ENCODE measurements at regions not wholly inside any gene's neighbourhood (a gene's known extent, or its start where the extent isn't known, plus 50 kb on each side); places are given as distances from the start of the nearest gene placed in this dataset.
"Not testable (repeated sequence)": the region's sequence is repeated elsewhere in the genome, so short reads cannot be mapped to it uniquely, and the experiment has no call there.

DNA sequence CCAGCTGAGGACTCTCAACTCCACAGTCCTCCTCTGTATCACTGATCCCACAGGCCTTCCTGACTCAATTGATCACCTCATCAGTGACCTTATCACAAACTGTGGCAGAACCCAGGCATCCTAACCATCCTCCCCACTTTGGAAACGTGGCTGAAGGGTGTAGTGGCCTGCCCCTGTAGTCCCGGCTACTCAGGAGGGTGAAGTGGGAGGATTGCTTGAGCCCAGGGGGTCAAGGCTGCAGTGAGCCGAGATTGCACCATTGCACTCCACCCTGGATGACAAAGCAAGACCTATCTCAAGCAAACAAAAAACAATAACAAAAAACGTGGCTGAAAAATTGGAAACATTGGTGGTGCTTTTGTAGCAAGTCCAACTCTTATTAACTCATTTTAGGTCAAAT, 203.4 kb upstream of the ZNF217 start:
- Mint-ChIP-seq H3K27ac (no peak overlapping the region), H3K9me3 (no peaks in the 10 kb centered on the region), H3K27me3 (no peaks in the 10 kb centered on the region), H3K4me1 (no peaks in the 10 kb centered on the region), H3K36me3 (no peaks in the 10 kb centered on the region), H3K4me3 (no peak overlapping the region)
- no peak for ATAC-seq

DNA sequence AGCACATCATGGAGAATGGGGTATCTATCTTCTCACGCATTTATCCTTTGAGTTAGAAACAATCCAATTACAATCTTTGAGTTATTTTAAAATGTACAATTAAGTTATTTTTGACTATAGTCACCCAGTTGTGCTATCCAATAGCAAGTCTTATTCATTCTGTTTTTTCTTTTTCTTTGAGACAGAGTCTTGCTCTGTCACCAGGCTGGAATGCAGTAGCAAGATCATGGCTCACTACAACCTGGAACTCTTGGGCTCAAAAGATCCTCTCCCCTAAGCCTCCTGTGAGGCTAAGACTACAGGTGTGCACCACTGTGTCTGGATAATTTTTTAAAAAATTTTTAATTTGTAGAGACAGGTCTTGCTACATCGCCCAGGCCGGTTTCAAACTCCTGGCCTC, 201.5 kb upstream of the ZNF217 start:
- no peaks in the 10 kb centered on the region for H3K36me3 Mint-ChIP-seq
- H3K27me3 Mint-ChIP-seq: no peaks in the 10 kb centered on the region
- no peaks in the 10 kb centered on the region for H3K4me1 Mint-ChIP-seq
- no peaks in the 10 kb centered on the region for H3K9me3 Mint-ChIP-seq
- ATAC-seq: no peak
- H3K4me3 Mint-ChIP-seq: no peak overlapping the region
- no peak overlapping the region for H3K27ac Mint-ChIP-seq

DNA sequence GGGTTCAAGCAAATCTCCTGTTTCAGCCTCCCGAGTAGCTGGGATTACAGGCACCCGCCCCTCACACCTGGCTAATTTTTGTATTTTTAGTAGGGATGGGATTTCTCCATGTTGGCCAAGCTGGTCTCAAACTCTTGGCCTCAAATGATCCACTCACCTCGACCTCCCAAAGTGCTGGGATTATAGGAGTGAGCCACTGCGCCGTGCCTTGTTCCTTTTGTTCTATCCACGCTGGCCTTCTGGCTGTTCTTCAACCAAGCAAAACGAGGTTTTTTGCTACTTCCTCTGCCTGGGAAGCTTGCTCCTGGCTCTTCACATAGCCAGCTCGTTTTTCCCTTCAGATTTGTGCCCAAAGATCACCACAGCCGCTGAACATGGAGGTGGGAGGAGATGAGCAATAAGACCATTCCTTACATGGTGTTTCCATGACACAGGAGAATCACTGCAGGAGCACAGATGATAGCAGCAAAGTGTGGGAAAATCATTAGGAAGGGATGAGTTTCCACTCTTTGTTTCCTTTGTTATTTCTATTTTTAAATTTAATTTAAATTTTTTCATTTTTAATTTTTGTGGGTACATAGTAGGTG, 201.0 kb upstream of the ZNF217 start:
- Mint-ChIP-seq H3K27ac (no peak overlapping the region), H3K4me3 (no peak overlapping the region), H3K9me3 (no peaks in the 10 kb centered on the region), H3K36me3 (no peaks in the 10 kb centered on the region), H3K27me3 (no peaks in the 10 kb centered on the region), H3K4me1 (no peaks in the 10 kb centered on the region)
- no peak for ATAC-seq

DNA sequence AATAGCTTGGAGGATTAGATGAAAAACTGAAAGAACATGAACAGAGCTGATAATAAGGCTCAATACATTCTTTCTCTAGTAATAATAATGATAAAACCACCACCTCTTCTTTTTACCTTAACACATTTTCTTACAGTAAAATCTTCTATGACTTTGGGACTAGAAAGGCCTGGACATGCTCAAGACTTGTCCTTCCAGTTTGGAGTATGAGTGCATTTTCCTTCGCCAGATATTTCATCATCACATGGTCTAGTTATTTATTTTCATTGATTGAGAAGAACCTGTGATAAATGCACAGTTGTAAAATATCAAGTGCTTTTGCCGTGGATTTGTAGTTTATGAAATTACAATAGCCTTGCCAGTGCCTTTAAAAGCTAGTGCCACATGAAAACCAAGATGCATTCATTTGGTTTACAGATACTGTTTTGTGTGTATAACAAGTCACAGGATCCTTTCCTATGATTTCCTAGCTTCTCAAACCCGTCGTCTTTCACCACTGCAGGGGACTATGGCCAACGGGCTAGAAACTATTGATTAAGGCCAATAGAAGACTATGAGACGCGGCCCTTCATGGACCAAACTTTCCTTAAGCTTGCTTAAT, 200.2 kb upstream of the ZNF217 start:
- H3K9me3 Mint-ChIP-seq: no peaks in the 10 kb centered on the region
- no peaks in the 10 kb centered on the region for H3K36me3 Mint-ChIP-seq
- no peak for ATAC-seq
- H3K4me1 Mint-ChIP-seq: no peaks in the 10 kb centered on the region
- no peak overlapping the region for H3K4me3 Mint-ChIP-seq
- H3K27ac Mint-ChIP-seq: no peak overlapping the region
- no peaks in the 10 kb centered on the region for H3K27me3 Mint-ChIP-seq

DNA sequence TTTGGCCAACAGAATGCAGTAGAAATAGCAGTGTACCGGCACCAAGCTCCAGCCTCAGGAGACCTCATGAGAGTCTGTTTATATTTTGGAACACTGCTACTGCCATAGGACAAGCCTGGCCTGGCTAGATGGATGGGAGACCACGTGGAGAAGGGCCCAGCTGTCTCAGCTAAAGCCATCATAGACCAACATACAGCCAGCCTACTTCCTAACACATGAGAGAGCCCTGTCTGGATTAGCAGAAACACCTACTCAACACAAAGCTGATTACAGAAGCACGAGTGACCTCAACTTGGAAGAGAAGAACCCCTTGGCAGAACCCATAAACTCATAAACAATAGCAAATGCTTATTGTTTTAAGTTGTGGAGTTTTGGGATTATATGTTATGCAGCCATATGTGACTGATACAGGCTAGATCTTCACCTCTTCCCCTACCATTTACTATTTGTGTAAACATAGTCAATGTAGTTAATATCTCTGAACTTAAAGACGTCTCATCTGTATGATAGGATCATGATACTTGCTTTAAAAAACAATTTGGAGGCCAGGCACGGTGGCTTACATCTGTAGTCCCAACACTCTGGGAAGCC, 199.4 kb upstream of the ZNF217 start:
- no peaks in the 10 kb centered on the region for H3K4me1 Mint-ChIP-seq
- ATAC-seq: no peak
- H3K36me3 Mint-ChIP-seq: no peaks in the 10 kb centered on the region
- H3K27me3 Mint-ChIP-seq: no peaks in the 10 kb centered on the region
- no peak overlapping the region for H3K27ac Mint-ChIP-seq
- H3K9me3 Mint-ChIP-seq: no peaks in the 10 kb centered on the region
- H3K4me3 Mint-ChIP-seq: no peak overlapping the region

DNA sequence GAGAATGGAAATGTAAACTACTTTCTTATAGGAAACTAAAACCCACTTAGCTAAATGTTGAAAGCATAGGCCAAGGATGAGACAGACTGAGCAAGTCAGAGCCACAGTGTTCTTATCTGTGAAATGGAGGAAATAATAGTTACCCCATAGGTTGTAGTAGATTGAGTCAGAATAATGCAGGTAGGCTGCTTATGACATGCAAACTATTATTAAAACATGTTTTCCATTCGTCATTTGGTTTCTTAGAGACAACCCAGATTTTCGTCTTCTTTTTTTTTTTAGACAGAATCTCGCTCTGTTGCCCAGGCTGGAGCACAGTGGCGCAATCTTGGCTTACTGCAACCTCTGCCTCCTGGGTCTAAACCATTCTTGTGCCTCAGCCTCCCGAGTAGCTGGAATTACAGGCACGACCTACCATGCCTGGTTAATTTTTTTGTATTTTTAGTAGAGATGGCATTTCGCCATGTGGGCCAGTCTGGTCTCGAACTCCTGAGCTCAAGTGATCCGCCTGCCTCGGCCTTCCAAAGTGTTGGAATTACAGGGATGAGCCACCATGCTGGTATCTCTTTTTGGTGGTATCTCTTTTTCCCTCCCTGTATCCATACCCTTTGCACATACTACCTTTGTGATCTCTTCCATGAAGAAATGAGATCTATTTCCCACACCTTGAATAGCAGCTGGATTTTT, 196.5 kb upstream of the ZNF217 start:
- Mint-ChIP-seq H3K4me3 (no peak overlapping the region), H3K27ac (no peak overlapping the region), H3K9me3 (no peaks in the 10 kb centered on the region), H3K36me3 (no peaks in the 10 kb centered on the region), H3K27me3 (no peaks in the 10 kb centered on the region), H3K4me1 (peaks cover 24% of the 10 kb centered on the region)
- no peak for ATAC-seq

DNA sequence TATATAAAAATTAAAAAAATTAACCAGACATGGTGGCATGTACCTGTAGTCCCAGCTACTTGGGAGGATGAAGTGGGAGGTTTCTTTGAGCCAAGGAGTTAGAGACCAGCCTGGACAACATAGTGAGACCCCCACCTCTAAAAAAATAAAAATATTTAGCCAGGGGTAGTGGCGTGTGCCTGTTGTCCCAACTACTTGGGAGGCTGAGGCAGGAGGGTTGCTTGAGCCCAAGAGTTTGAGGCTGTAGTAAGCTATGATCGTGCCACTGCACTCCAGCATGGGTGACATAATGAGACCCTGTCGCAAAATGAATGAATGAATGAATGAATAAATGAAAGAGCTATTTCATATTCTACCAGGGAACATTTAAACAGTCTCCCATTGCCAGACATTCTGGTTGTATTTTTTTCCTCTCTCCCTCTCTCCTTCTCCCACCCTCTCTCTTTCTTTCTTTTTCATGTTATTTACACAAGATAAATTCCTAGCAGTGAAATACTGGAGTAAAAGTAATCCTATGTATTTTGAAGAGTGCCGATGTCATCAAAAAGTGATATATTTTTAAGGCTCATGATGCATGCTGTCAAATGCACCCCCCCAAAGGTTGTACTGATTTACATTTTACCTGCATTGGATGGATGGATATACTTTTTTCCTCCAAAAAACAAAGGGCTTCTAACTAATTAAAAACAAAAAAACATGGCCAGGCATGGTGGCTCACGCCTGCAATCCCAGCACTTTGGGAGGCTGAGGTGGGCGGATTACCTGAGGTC, 194.8 kb upstream of the ZNF217 start:
- Mint-ChIP-seq H3K27ac (peak overlapping the region; percentile 24), H3K4me1 (peaks cover 24% of the 10 kb centered on the region), H3K9me3 (no peaks in the 10 kb centered on the region), H3K4me3 (no peak overlapping the region), H3K36me3 (no peaks in the 10 kb centered on the region), H3K27me3 (no peaks in the 10 kb centered on the region)
- ATAC-seq: no peak

DNA sequence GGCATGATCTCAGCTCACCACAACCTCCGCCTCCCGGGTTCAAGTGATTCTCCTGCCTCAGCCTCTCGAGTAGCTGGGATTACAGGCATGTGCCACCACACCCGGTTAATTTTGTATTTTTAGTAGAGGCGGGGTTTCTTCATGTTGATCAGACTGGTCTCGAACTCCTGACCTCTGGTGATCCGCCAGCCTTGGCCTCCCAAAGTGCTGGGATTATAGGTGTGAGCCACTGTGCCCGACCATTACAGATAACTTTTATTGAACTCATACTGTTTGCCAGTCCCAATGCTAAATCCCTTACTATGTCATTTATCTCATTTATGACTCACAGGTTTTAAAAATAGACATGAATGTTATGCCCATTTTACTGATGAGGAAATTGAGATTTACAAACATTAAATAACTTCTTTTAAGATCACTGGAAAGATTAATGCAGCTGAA, 193.9 kb upstream of the ZNF217 start:
- H3K27me3 Mint-ChIP-seq, ATAC-seq, H3K36me3 Mint-ChIP-seq, H3K4me3 Mint-ChIP-seq, H3K9me3 Mint-ChIP-seq: not testable (repeated sequence)
- Mint-ChIP-seq H3K4me1 (peaks cover 24% of the 10 kb centered on the region), H3K27ac (peak overlapping the region; percentile 78)

DNA sequence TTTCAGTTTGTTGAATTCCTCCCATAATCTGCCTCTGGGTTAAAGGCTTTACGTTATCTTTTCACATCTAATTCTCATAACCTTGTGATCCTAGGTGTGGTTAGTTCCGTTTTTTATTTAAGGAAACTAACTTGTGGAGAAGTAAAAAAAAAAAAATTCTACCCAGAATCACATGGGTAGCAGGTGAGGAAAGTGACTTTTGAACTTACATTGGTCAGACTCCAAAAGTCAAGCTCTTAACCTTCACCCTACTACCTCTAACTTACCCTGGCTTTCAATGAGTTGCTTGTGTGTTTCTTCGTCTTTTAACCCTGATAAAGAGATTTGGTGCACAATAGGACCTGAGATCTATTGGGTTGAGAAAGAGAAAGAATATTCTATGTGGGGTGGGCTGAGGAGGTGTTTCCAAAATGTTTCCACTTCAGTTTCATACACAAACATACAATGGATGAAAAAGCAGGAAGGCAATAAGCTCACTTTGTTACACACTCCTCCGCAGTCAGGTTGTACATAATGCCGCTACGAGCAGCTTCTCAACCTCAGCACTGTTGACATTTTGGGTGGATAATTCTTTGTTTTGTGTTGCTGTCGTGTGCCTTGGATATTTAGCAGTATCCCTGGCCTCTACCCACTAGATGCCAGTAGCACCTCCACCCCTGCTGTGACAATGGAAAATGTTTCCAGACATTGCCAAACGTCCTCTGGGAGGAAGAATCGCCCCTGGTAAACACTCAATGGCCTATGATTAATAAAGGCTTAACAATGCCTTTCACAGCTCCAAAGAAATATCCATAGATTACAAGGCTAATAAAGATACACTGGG, 193.0 kb upstream of the ZNF217 start:
- ATAC-seq: no peak
- Mint-ChIP-seq H3K9me3 (no peaks in the 10 kb centered on the region), H3K36me3 (no peaks in the 10 kb centered on the region), H3K4me1 (peaks cover 24% of the 10 kb centered on the region), H3K4me3 (no peak overlapping the region), H3K27ac (peak overlapping the region; percentile 78), H3K27me3 (no peaks in the 10 kb centered on the region)

DNA sequence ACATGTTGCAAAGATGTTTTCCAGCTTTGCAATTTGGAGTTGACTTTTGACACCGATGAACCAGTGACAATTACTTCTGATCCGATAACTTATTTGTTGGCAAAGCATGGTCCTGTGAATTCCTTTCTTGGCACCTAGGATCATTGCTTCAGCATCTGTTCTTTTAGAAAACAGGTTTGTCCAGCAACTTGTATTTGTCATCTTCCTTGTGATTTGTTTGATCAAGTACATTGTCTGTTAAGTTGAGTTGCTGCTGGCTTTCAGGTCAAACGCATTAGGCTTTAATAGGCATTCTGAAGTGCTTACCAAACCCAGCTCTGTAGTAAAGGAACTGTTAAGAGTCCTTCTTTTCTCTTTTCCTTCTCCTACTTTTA, 192.4 kb upstream of the ZNF217 start:
- Mint-ChIP-seq H3K27me3 (no peaks in the 10 kb centered on the region), H3K27ac (peak overlapping the region; percentile 78), H3K9me3 (no peaks in the 10 kb centered on the region), H3K4me3 (no peak overlapping the region), H3K4me1 (peaks cover 24% of the 10 kb centered on the region), H3K36me3 (no peaks in the 10 kb centered on the region)
- no peak for ATAC-seq

DNA sequence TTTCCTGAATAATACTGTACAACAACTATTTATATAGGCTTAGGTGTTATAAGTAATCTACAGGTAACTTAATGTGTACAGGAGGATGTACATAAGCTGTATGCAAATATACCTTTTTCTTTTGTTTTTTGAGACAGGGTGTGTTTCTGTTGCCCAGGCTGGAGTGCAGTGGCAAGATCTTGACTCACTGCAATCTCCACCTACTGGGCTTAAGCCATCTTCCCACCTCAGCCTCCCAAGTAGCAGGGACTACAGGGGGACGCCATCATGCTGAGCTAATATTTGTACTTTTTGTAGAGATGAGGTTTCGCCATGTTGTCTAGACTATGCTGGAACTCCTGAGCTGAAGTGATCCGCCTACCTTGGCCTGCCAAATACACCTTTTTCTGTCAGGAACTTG, 191.7 kb upstream of the ZNF217 start:
- Mint-ChIP-seq H3K4me1 (peaks cover 24% of the 10 kb centered on the region), H3K27me3 (no peaks in the 10 kb centered on the region), H3K36me3 (no peaks in the 10 kb centered on the region), H3K27ac (peak overlapping the region; percentile 78), H3K9me3 (no peaks in the 10 kb centered on the region), H3K4me3 (no peak overlapping the region)
- no peak for ATAC-seq

DNA sequence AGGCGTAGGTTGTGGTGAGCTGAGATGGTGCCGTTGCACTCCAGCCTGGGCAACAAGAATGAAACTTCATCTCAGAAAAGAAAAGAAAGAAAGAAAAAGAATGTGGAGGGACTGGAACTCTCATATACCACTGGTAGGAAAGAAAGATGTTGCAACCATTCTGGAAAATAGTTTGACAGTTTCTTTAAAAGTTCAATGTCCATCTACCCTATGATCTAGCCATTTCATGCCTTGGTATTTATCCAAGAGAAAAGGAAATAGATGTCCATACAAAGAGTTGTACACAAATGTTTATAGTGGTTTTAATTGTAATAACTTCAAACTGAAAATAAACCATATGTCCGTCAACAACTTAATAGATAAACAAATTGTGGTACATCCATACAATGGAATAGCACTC, 190.1 kb upstream of the ZNF217 start:
- no peak overlapping the region for H3K4me3 Mint-ChIP-seq

DNA sequence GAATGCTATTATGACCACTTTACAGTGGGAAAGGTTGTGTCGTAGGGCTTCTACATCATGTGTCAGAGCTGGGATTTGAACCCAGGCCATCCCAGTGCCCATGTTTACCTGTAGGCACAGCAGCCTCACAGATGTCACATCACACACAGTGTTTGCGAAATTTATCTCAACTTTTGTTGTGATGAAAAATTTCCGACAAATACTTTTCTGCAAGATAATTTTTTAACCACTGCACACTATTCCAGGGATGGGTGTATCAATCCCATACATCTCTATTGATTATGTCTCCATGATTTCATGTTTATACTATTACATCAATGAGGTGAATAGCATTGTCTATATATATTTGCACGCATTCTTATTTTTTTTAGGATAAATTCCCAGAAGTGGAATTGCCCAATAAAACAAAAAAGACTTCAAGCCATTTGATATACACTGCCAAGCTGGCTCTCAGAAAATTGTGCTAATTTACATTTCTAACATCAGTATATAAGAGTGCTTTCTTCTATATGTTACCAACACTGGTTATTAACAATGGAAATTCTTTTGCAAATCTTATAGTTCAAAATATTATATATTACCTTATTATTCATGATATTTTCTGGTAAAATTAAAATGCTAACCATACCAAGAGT, 189.1 kb upstream of the ZNF217 start:
- Mint-ChIP-seq H3K9me3 (no peaks in the 10 kb centered on the region), H3K27ac (no peak overlapping the region), H3K4me1 (peaks cover 24% of the 10 kb centered on the region), H3K27me3 (no peaks in the 10 kb centered on the region), H3K4me3 (no peak overlapping the region), H3K36me3 (no peaks in the 10 kb centered on the region)
- no peak for ATAC-seq

More for the DNA sequence above, 190.1 kb upstream of the ZNF217 start:
- ATAC-seq: no peak
- Mint-ChIP-seq H3K27me3 (no peaks in the 10 kb centered on the region), H3K36me3 (no peaks in the 10 kb centered on the region), H3K27ac (no peak overlapping the region), H3K9me3 (no peaks in the 10 kb centered on the region), H3K4me1 (peaks cover 24% of the 10 kb centered on the region)

DNA sequence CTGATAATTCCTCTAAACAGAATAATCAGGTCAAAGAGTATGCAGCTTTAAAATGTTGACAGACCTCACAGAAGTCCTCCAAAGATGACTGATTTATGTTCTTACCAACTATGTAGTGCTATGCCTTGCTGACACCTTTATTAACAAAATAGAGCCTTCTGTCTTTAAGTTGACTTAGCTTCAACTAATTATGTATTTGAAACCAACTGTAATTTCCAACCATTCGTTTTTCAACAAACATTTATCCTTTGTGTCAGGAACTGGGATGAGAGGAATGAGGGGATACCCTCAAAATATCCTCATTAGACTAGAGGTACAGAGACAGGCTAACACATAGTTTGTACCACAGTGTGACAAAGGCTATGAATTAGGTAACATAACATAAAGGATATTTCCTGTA, 186.2 kb upstream of the ZNF217 start:
- Mint-ChIP-seq H3K27ac (no peak overlapping the region), H3K4me1 (peaks cover 10% of the 10 kb centered on the region), H3K9me3 (no peaks in the 10 kb centered on the region), H3K27me3 (no peaks in the 10 kb centered on the region), H3K36me3 (no peaks in the 10 kb centered on the region), H3K4me3 (no peak overlapping the region)
- no peak for ATAC-seq
